Fibroblast of villous mesenchyme (primary cell): ENCODE measurements at regions not wholly inside any gene's neighbourhood (a gene's known extent, or its start where the extent isn't known, plus 50 kb on each side); places are given as distances from the start of the nearest gene placed in this dataset.

Experiments used
- DNase-seq: peaks from one replicate; pipeline ENCODE4 v3.0.0-alpha.2; 2010; ENCODE audit warnings: low read depth
- H3K4me3 ChIP-seq: 2 replicates; pipeline ENCODE4 v1.5.1; 2011; ENCODE audit warnings: low read depth, mild to moderate bottlenecking, low read length
- CTCF ChIP-seq: IDR thresholded peaks from 2 replicates; pipeline ENCODE4 v1.5.1; 2012; ENCODE audit warnings: low read depth, mild to moderate bottlenecking, low read length; ENCODE audit not compliant: insufficient read depth

GRCh38 chr4:83866834-83867621, 331.1 kb downstream of the GPAT3 start:
- no peak for TF ChIP-seq CTCF
- DNase-seq, result no peak

GRCh38 chr4:83865417-83866150, 329.7 kb downstream of the GPAT3 start:
- DNase-seq, result no peak
- no peak overlapping the region for H3K4me3 ChIP-seq

More at GRCh38 chr4:83866834-83867621, 331.1 kb downstream of the GPAT3 start:
- no peak overlapping the region for H3K4me3 ChIP-seq

GRCh38 chr4:83864097-83864817, 328.3 kb downstream of the GPAT3 start:
- H3K4me3 ChIP-seq, result no peak overlapping the region
- no peak for DNase-seq
- no peak for TF ChIP-seq CTCF

More at GRCh38 chr4:83865417-83866150, 329.7 kb downstream of the GPAT3 start:
- no peak for TF ChIP-seq CTCF

GRCh38 chr4:83862471-83862870, 326.6 kb downstream of the GPAT3 start:
- no peak for DNase-seq
- no peak for TF ChIP-seq CTCF
- H3K4me3 ChIP-seq, result no peak overlapping the region

- TF ChIP-seq CTCF, result no peak
- no peak overlapping the region for H3K4me3 ChIP-seq
- DNase-seq, result no peak
These were observed 324.3 kb downstream of the GPAT3 start for GRCh38 chr4:83860200-83860599.

GRCh38 chr4:83858131-83858530, 322.2 kb downstream of the GPAT3 start:
- TF ChIP-seq CTCF, result no peak
- no peak overlapping the region for H3K4me3 ChIP-seq
- DNase-seq, result no peak
